Occipital lobe (tissue), 1 donor: ENCODE measurements at regions not wholly inside any gene's neighbourhood (a gene's known extent, or its start where the extent isn't known, plus 50 kb on each side); places are given as distances from the start of the nearest gene placed in this dataset.

ENCODE experiments used
- DNase-seq: peaks from one replicate; lab custom pipeline; 2025; lab: John Stamatoyannopoulos, UW

- DNase-seq = no peak
These were observed 410.6 kb downstream of the SPRY1 start for GRCh38 chr4:123807187-123807586.

DNA sequence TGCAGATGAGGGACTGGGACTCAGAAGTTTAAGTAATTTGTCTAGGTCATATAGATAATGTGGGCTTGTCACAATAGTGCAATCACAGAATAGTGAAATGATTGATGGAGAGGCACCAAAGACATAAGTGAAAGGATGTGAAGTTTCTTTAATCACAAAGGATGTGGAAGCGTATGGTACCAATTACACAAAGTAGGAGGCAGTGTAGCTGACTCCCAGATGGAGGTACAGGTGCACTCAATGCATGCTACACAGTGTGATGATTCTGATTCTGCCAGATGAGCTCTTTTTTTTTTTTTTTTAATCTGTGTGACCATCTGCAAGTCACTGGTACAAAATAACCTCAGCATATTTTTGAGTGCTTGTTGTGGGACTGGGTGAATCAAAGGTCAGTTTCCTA, 411.3 kb downstream of the SPRY1 start:
- no peak for DNase-seq

DNA sequence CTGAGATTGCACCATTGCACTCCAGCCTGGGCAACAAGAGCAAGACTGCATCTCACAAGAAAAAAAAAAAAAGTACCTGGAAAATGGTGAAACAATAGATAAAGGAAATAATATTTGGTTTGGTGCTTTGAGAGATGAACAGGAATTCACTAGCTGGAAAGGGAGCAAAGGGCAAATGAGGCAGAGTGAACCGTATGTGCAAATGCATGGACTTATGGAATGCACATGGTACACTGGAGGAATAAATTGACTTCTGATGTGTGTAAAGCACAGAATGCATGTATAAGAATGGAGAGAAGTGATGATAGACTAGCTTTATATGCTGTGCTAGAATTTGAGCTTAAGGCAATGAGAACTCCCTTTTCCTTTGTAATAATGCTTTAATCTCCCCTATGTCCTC, 413.3 kb downstream of the SPRY1 start:
- DNase-seq = no peak

- no peak for DNase-seq
These were observed 415.4 kb downstream of the SPRY1 start for GRCh38 chr4:123812066-123812390.

GRCh38 chr4:123813901-123814300, 417.3 kb downstream of the SPRY1 start:
- DNase-seq = no peak

- no peak for DNase-seq
These were observed 419.9 kb downstream of the SPRY1 start for GRCh38 chr4:123816462-123816861.

DNA sequence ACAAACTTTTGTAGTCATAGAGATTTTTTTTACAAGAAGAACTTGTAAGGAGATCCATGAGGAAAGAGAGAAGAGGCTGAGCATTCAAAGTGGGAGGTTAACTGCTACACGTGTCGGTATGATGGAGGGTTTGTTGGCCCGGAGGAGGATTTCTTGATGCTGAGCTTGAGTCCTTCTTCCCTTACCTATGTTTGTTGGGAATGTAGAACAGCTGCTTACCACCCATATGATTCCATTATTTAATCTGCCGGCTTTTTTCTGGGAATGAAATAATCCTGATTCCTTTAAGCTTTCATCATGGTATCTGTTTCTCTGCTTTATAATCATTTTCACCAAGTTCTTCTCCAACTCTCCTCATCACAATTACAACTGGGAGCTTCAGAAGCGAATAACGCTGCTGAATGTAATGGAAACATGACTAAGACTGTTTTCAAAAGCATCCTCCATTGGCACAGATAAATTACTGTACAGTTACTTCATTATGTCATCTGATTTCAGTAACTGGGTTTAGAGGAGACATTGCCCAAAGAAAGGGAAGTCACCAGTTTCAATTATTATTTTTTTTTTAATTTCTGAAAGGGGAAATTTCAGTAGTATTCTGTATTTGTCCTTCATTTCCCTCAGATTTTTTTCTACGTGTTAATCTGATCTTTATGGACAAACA, 420.6 kb downstream of the SPRY1 start:
- DNase-seq = no peak

DNA sequence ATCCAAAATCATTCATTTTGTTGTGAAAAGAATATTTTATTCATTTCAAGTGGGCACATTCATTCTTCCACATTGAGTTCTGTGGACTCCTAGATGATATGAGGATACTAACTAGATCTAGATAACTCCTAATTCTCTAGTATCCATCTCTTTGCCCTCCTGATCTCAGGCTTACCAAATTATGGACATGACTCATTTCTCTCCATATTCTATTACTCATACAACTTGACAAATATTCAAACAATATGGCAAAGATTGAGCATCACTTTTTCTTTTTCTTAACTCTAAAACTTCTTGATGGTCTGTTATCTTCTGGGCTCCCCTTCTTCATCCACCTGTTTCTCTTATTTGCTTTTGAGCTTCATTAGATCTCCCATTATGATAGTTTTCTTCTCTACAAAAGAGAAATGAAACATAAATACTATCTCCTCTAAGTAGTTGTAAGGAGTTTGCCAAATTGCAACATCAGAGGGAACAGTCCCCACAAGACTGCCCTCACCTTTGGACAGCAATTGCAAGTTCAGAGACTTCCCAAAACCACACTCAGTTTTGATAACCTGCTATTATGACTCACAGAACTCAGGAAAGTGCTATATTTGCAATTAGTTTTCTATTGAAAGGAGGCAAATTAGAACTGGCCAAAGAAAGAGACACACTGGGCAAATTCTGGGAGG, 422.9 kb downstream of the SPRY1 start:
- no peak for DNase-seq

DNA sequence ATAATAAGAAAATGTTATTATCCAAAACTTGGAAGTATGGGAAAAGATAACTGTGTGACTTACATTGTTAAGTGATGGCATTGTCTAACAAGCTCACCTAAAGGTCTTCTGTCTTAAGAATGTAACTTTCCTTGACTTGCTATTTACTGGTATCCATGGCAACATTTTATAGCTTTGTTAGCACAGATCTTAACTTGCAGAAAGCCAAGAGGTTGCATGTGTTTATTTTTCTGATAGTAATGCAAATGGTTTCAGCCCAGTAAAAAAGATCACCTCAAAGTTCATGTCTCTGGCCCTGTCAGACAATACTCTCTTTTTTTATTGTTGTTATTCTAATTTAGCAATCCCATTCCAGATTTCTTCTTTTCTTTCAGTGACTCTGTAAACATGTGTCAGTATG, 425.3 kb downstream of the SPRY1 start:
- DNase-seq = no peak

- no peak for DNase-seq
These were observed 425.8 kb downstream of the SPRY1 start for GRCh38 chr4:123822353-123822752.

GRCh38 chr4:123823244-123823643, 426.6 kb downstream of the SPRY1 start:
- DNase-seq = no peak

DNA sequence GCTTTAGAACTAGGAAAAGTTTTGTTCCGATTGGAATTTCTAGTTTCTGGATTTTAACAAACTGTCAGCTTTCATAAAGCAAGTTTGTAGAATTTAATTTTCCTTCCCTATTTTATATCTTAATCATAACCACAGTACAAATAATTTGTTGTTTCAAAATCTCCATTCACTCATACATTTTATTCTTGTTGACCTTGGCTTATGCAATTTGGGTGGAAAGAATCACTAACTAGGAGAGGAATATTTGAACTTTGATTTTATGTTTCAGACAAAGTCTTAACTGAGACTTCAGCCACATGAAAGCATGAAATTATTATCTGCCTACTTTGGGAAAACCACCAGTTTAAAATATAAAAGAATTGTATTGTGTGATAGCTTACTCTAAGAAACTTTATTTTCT, 427.9 kb downstream of the SPRY1 start:
- no peak for DNase-seq

- no peak for DNase-seq
These were observed 429.1 kb downstream of the SPRY1 start for GRCh38 chr4:123825596-123826291.

- no peak for DNase-seq
These were observed 430.3 kb downstream of the SPRY1 start for GRCh38 chr4:123826896-123827295.

DNA sequence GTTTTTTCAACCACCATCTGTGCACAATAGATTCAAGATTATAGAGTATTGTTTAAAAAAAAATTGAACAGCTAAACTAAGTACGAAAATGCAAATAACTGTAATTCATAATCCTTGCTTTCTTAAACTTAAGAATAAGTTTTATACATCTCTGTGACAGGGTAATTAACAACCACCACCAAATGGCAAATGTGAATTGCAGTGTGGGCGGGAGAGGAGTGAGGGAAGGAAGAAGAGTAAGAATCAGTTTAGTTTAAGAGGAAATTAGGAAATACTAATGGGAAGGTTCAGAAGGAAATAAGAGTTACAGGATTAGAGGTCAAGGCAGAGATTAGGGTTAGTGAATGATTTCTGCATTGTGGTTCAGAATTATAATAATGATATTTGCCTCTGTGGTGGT, 430.9 kb downstream of the SPRY1 start:
- DNase-seq = no peak

GRCh38 chr4:123830930-123831329, 434.3 kb downstream of the SPRY1 start:
- no peak for DNase-seq

DNA sequence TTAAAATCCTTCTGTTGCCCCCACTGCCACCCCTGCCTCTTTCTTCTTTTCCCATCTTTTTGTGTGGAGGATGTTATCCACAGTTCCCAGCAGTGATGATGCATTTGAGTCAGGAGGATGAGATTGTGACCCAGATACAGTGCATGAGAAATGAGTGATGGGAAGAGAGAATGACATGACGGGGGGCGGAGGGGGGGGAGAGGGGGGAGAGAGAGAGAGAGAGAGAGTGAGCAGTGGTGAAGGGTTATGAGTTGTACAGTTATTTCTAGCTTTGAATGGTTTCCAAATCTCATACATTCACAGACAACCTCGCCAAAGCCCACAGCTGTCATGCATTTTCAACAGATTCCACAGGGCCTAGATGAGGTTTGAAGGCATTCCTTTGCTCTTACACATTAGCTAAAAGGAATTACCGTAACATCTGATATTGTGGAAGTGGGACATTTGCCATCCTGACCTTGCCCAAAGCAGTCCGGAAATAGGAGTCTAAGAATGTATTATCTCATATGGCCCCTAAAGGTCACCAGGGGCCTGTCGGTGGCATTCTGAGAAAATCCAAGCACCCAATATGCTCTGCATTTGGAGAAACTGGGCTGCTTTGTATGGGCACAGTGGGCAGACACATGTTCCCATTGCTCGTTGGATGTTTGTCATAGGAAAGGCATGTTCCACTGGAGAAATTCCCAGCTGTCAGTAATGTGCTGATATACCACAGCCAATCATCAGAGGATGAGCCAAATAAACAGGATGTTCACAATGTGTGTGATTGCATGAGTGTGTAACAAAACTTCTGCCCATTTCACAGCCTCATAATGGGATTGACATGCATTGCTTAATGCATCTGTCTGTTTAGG, 435.8 kb downstream of the SPRY1 start:
- DNase-seq = no peak

GRCh38 chr4:123833171-123833643, 436.6 kb downstream of the SPRY1 start:
- no peak for DNase-seq

DNA sequence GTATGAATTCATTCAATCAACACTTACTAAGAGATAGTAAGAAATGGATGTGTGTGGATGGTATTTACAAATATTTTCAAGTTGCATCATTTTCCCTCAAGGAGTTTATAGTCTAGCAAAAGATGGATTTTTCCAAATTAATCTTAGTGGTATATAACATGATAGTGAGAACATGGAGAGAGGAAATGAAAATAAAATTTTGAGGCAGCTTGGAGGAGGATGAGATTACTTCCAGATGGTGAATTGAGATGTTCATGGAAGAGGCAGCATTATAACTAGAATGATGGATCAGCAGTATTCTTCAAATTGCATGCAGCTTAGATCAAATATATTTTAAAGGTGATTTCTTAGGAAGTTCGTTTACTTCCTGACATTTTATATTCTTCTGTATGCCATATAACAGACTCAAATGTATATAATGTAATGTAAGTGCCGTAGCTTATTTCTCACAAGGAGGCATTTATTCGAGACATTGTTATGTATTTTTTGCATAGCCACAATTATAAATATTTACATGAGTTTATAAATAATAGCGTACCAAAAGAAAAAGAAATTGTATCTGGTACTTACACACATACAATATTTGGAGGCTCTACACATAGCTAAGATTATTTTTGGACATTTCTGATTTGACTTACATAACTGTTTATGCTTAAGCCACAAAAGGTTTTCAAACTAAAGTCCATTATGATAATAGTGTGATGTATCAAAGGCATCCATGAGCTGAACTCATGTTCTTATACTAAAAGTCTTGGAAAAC, 439.4 kb downstream of the SPRY1 start:
- DNase-seq = no peak

GRCh38 chr4:123836851-123837595, 440.4 kb downstream of the SPRY1 start:
- no peak for DNase-seq
